Subcutaneous abdominal adipose tissue (tissue), 5 donors: ENCODE measurements at regions not wholly inside any gene's neighbourhood (a gene's known extent, or its start where the extent isn't known, plus 50 kb on each side); places are given as distances from the start of the nearest gene placed in this dataset.

Source experiments
- H3K27ac ChIP-seq: one replicate; pipeline ENCODE4 v1.7.0; 2013; ENCODE audit warnings: low read depth, mild to moderate bottlenecking, inconsistent platforms, low read length, moderate library complexity
- H3K27me3 ChIP-seq, 5 donors: one replicate each; pipeline ENCODE4 v1.7.0; 2013; ENCODE audit warnings: low read length in 5 of 5, inconsistent platforms in 1 of 5; ENCODE audit not compliant: control insufficient read depth in 5 of 5, insufficient read depth in 4 of 5
- H3K36me3 ChIP-seq, 5 donors: one replicate each; pipeline ENCODE4 v1.7.0; 2013; ENCODE audit warnings: low read length in 5 of 5; ENCODE audit not compliant: control insufficient read depth in 5 of 5, insufficient read depth in 5 of 5
- H3K4me1 ChIP-seq, 5 donors: one replicate each; pipeline ENCODE4 v1.7.0; 2013; ENCODE audit warnings: low read length in 5 of 5, mild to moderate bottlenecking in 3 of 5, moderate library complexity in 1 of 5; ENCODE audit not compliant: control insufficient read depth in 5 of 5, insufficient read depth in 5 of 5
- H3K4me3 ChIP-seq, 5 donors: one replicate each; pipeline ENCODE4 v1.7.0; 2013; ENCODE audit warnings: low read length in 5 of 5, low read depth in 1 of 5
- H3K9ac ChIP-seq, 5 donors: one replicate each; pipeline ENCODE4 v1.7.0; 2013; ENCODE audit warnings: low read length in 5 of 5, mild to moderate bottlenecking in 4 of 5, moderate library complexity in 3 of 5
- H3K9me3 ChIP-seq, 5 donors: one replicate each; pipeline ENCODE4 v1.7.0; 2013; ENCODE audit warnings: low read length in 5 of 5; ENCODE audit not compliant: control insufficient read depth in 5 of 5
- donor health status: healthy.
- donor health status: healthy.
- donor health status: healthy.
- donor health status: healthy.
- donor health status: healthy.

- Histone ChIP-seq H3K4me3 (no peak overlapping the region), H3K27me3 (no peaks in the 10 kb centered on the region), H3K4me1 (no peaks in the 10 kb centered on the region), H3K9me3 (peaks cover 0 to 12% (median 4%) of the 10 kb centered on the region in 5 donors), H3K36me3 (no peaks in the 10 kb centered on the region), H3K9ac (no peak overlapping the region), H3K27ac (no peak overlapping the region)
These were observed 633.1 kb downstream of the NLGN4X start for GRCh38 chrX:5595570-5595969.

GRCh38 chrX:5586726-5587125 lies 641.9 kb downstream of the NLGN4X start:
- Histone ChIP-seq H3K36me3 (no peaks in the 10 kb centered on the region), H3K27me3 (no peaks in the 10 kb centered on the region), H3K4me3 (no peak overlapping the region), H3K9ac (no peak overlapping the region), H3K9me3 (no peaks in the 10 kb centered on the region), H3K4me1 (no peaks in the 10 kb centered on the region), H3K27ac (no peak overlapping the region)

GRCh38 chrX:5575407-5575806 lies 653.3 kb downstream of the NLGN4X start:
- Histone ChIP-seq H3K36me3 (no peaks in the 10 kb centered on the region), H3K27ac (no peak overlapping the region), H3K4me3 (no peak overlapping the region), H3K9ac (no peak overlapping the region), H3K4me1 (no peaks in the 10 kb centered on the region), H3K9me3 (no peaks in the 10 kb centered on the region), H3K27me3 (no peaks in the 10 kb centered on the region)

DNA sequence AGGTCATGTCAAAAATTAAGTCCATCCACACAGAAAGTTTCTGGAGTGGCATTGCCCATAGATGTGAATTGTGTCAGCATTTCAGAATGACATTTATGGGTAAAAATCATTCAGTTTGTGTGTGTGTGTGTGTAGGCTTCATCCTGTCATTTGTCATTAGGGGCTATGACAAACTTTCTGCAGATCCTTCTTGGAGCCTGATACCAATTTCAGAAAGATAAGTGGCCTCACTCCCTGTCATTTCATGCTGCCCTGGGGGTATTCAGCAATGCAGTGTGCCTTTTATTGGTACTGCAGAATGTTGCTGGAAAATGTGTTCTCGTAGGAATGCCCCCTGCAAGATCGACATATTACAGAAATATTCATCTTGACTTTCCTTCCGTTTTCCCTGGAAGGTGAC lies 659.7 kb downstream of the NLGN4X start:
- no peaks in the 10 kb centered on the region for H3K36me3 ChIP-seq
- no peak overlapping the region for H3K4me3 ChIP-seq
- H3K27ac ChIP-seq = no peak overlapping the region
- H3K9ac ChIP-seq = no peak overlapping the region
- H3K27me3 ChIP-seq = no peaks in the 10 kb centered on the region
- no peaks in the 10 kb centered on the region for H3K9me3 ChIP-seq
- H3K4me1 ChIP-seq = no peaks in the 10 kb centered on the region

DNA sequence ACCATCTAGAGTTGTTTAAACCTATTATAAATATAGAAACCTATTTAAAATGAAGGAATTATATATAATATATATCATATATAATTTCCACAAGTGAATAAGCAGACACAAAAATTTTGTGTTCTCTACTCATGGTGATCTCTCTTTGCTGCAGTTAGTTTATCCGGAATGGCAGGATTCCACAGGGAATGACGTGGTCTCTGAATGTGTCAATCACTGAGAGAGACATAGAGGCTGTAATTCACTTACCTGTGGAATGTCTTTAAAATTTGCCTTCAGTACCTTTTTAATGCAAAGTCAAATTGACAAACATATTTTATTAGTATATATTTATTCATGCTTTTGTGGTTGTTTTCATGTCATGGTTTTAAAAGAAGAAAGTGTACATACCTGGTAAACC lies 669.3 kb downstream of the NLGN4X start:
- peaks cover 2 to 24% (median 8%) of the 10 kb centered on the region in 5 donors for H3K9me3 ChIP-seq
- H3K27ac ChIP-seq = no peak overlapping the region

DNA sequence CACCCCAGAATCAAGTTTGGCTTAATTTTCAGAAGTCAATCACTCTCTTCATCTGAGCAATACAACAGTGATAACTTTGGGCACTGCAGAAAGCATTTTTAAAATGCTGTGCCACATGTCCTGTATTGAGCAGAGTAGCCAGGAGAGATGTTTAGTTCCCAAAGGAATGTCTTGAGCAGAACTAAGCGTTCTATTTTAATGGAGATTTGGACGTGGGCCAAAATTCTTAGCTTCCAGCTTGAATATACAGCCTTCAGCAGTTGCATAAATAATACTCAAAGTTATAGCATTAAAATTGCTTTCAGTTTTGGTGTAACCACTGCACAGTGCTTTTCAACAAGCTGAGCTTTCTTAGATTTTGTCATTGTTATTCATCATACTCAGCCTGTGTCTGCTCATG lies 679.2 kb downstream of the NLGN4X start:
- Histone ChIP-seq H3K9ac (no peak overlapping the region), H3K4me3 (no peak overlapping the region), H3K36me3 (no peaks in the 10 kb centered on the region), H3K27ac (no peak overlapping the region), H3K27me3 (no peaks in the 10 kb centered on the region), H3K4me1 (no peaks in the 10 kb centered on the region), H3K9me3 (peaks cover 0 to 10% (median 3%) of the 10 kb centered on the region in 5 donors)

More for the DNA sequence above, 669.3 kb downstream of the NLGN4X start:
- Histone ChIP-seq H3K36me3 (no peaks in the 10 kb centered on the region), H3K4me3 (no peak overlapping the region), H3K27me3 (no peaks in the 10 kb centered on the region), H3K4me1 (no peaks in the 10 kb centered on the region), H3K9ac (no peak overlapping the region)

DNA sequence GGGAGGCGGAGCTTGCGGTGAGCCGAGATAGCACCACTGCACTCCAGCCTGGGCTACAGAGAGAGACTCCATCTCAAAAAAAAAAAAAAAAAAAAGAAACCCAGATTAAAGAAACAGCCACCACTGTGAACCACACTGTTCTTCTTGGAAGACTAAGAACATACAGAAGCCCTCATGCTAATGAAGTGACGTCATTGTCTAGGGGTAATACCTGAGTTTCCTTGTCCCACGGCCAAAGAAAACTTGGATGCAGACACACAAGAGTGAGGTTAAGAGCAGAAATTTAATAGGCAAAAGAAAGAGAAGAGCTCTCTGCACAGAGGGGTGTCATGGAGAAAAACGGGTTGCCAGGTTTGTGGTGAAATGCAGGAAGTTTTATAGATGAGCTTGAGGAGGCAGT lies 691.6 kb downstream of the NLGN4X start:
- Histone ChIP-seq H3K4me3 (no peak overlapping the region), H3K4me1 (no peaks in the 10 kb centered on the region), H3K9me3 (peaks cover 0 to 4% (median 0%) of the 10 kb centered on the region in 5 donors), H3K27ac (no peak overlapping the region), H3K9ac (no peak overlapping the region), H3K36me3 (no peaks in the 10 kb centered on the region), H3K27me3 (peaks cover 0 to 2% (median 0%) of the 10 kb centered on the region in 5 donors)

DNA sequence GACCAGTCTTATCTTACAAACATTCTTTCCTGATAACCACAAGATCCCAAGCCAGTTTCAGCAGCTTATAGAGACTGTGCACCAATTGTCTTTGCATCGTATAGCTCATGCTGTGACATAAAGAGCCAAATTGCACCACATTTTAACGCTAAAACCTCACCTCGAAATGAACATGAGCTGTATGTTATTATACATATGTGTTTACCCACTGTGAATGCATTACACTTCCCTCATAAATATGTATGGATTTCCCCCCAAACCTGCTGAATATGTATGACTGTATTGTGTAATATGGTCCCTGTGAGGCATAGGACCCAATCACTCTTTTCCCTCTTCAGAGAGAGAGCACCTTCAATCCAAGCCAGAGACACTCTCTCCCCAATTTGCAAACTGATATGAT lies 692.4 kb downstream of the NLGN4X start:
- H3K4me1 ChIP-seq = no peaks in the 10 kb centered on the region
- no peak overlapping the region for H3K4me3 ChIP-seq
- H3K27ac ChIP-seq = no peak overlapping the region
- no peak overlapping the region for H3K9ac ChIP-seq
- peaks cover 0 to 2% (median 0%) of the 10 kb centered on the region in 5 donors for H3K27me3 ChIP-seq
- H3K36me3 ChIP-seq = no peaks in the 10 kb centered on the region
- peaks cover 0 to 4% (median 0%) of the 10 kb centered on the region in 5 donors for H3K9me3 ChIP-seq

DNA sequence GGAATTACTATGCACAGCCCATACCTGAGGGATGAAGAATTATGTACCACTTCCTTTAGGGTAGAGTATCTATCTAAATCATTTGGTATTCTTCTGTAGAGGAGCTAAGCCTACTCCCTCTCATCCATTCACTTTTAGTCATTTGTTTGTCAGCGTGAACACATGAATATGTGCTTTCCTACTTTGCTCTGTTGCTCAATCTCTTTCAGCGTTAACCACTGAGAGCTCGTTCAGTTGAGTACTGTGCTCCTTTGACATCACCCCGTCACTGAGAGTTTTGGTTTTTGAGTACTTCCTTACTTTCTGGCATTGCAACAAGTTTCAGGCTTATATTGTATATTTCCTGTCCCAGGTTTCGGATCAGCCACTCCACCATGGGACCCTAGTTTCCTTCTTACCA lies 700.6 kb downstream of the NLGN4X start:
- Histone ChIP-seq H3K4me3 (no peak overlapping the region), H3K36me3 (no peaks in the 10 kb centered on the region), H3K9me3 (no peaks in the 10 kb centered on the region), H3K9ac (no peak overlapping the region), H3K27me3 (no peaks in the 10 kb centered on the region), H3K27ac (no peak overlapping the region), H3K4me1 (no peaks in the 10 kb centered on the region)

GRCh38 chrX:5526191-5526590 lies 702.5 kb downstream of the NLGN4X start:
- no peak overlapping the region for H3K9ac ChIP-seq
- peaks cover 0 to 3% (median 0%) of the 10 kb centered on the region in 5 donors for H3K9me3 ChIP-seq
- H3K27me3 ChIP-seq = no peaks in the 10 kb centered on the region
- H3K27ac ChIP-seq = no peak overlapping the region
- no peaks in the 10 kb centered on the region for H3K36me3 ChIP-seq
- no peaks in the 10 kb centered on the region for H3K4me1 ChIP-seq
- no peak overlapping the region for H3K4me3 ChIP-seq
